HG02763 (cell line): ENCODE measurements at regions not wholly inside any gene's neighbourhood (a gene's known extent, or its start where the extent isn't known, plus 50 kb on each side); places are given as distances from the start of the nearest gene placed in this dataset.

Experiments
- ATAC-seq: cut with Tn5 transposase; IDR thresholded peaks from one replicate; pipeline ENCODE4 v1.9.1; 2021; ENCODE audit warnings: mild to moderate bottlenecking, moderate library complexity; ENCODE audit not compliant: unreplicated experiment

DNA sequence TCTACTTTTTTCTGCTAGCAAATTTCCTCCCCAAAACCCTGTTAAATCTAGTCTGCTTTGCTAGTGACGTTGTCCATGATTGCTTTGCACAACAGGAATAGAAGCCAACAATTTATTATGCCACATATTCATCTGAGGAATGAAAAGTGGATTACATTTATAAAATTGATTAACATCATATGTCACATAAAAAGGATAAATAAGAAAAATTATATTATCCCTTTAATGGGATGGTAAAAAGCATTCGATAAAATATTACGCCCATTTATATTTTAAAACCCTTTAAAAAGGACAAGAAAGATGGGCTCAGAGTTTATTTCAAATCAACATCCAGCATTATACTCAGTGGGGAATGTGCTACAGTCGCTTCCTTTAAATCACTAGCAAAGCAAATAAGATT lies 991.7 kb downstream of the DIAPH3 start:
- no peak for ATAC-seq

DNA sequence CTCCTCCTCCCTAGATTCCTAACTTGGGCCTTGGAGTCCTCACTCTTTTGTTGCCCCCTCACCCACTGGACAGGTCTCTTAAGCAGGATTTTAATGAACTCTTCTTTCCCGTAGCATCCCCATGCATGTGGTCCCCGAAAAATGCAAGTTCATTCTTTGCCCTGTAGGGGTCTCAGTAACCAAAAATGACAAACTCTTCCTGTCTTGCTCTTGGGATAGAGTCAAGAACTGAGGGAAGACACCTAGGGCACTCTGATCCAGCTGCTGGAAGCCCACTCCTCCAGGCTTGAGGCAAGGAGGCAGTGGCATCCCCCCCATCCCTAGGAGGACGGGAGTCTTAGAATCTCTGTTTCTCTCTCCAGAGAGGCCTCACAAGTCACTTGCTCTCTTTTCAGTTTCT lies 987.0 kb downstream of the DIAPH3 start:
- ATAC-seq: no peak

DNA sequence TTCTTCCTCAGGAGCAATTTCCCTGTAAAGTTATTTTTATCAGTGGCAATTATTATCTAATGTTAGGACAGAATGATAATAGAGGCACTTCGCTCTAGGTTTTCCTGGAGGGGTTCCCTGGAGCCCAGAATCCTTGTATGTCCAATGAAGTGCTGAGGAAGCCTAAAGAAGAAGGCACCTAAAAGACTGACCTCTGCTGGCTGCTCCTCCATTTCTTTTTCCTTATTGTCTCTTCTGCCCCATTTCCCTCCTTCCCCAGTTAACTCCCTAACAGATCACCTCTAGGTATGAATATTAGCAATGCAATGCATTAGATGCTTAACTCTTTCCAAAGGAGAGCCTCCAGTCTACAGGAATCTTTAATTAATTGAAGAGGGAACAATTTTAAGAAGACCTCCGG lies 985.4 kb downstream of the DIAPH3 start:
- ATAC-seq: no peak

DNA sequence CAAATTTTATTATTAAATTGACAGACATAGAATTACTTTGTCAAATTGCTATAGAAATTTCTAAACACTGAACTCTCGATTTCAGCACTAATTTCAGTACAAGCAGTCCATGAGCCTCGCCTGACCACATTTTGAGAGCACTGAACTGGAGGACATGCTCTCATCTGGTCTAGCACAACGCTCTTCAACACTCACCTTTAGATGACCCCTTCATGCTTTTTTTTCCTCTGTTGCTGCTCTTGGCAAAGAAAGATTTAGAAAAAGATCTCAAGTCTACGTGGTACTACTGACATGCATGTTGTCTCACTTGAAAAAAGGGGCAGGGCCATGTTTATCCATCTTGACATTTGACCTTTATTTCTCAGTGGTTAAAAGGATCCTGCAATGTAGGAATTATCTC lies 981.5 kb downstream of the DIAPH3 start:
- no peak for ATAC-seq

DNA sequence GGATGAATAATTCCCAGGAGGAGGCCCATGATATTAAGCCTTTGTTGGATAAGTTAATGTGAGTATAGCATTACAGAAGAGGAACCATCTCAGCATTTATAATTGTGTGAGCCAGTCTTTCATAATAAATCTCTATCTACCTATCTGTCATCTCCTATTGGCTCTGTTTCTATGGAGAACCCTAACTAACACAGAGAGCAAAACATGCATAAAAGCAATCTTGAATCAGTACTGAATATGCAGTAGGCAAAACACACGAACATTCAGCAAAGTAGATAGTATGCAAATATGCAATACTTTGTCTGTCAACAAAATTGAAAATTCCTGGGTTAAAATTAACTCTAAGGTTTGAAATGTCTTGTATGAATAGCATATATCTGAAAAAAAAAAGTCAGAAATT lies 966.3 kb downstream of the DIAPH3 start:
- no peak for ATAC-seq

DNA sequence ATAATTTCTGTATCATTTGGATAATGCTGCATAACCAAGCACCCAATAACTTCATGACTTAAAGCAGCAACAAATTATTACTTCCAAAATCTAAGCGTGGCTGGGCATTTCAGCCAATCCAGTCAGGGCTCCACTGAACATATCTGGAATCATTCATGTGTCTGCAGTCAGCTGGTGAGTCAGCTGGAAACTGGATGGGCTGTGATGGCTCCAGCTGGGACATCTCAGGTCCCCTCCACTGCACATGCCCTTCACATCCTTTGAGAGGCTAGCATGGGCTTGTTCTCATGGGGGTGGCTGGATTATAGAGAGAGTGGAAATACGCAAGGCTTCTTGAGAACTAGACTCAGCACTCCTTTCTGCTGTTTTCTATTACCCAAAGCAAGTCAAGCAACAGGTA lies 961.9 kb downstream of the DIAPH3 start:
- no peak for ATAC-seq

DNA sequence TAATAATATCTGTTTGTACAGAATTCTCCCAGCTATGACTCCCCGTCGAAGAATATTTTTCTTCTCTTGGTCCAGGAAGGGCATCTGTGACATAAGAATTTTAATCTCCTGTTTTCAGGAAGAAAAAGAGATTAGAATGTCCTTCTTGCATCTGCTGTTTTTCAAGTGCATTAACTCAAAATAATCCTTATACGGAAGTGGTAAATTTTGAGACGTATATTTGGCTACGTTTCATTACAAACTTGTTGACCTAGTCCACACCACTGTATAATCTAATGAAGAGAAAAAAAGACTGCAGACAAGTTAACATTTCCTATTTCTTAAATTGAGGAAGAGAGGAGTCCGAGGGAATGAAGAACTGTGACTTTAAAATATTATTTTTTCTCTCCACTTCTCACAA lies 959.9 kb downstream of the DIAPH3 start:
- ATAC-seq: no peak

DNA sequence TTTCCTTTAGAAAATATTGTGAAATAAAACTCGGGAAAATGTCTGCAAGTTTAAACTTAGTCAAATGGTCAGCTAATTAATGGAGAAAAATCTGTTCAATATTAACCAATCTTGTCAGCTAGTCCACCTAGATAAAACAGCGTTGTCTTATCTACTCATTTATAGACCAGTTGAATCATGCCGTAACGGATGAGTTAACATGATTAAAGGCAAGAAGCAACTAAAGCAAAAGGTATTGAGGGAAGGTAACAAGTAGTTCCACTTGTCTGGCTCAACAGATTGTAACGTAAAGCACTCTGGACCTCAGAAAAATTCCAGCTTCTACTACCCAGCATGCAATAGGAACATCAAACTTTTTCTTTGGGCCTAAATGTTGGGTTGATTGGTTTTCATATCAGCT lies 958.2 kb downstream of the DIAPH3 start:
- no peak for ATAC-seq

DNA sequence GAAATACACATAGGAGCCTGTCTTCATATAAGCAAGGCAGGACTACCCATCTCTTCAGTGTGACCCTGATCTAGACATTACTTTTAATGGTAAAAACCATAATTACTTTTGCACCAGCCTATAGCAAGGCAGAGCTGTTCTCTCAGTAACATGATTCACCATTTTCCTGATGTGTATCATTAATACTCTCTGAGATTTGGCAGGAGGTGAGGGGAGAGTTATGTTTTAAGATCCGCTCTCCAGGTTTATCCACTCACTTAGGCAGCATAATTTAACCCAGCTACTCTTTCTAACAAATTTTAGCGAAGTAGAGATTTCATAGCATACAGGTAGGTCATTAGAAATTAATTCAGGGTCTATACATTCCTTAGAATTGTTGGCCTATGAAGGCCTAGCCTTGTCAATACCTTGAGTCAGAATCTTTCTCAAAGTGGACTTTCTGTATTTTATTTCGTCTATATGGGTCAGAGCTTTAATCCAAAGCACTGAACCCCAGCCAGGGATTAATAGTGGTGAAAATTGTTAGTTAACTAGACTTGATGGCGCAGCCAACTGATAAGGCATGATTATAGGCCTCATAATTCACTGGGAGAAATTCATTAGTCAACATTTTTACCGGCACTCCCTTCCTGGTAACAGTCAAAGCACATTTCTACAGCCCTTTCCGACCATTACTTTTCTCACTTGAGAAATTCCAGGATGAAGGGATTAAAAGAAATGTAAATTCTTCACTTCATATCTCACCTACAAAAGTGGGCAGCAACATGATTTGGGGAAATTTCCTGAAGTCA lies 955.1 kb downstream of the DIAPH3 start:
- ATAC-seq: no peak

DNA sequence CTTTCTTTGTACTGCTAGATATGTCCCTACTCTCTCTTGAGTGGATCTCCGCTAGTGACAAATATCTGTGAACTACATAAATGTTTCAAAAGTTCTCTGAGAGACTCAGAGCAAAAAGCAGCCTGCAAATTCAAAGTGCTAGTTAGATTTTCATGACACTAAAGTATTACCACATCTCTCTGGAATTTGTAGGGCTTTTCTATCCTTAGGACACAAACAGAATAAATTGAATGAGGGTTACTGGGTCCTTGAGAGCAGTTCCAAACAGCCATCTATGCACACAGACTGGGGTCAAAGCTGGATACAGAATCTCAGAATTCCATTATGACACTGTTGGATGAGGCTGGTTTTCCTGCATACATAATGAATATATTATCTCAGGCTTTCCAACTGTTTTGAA lies 953.2 kb downstream of the DIAPH3 start:
- ATAC-seq: no peak

DNA sequence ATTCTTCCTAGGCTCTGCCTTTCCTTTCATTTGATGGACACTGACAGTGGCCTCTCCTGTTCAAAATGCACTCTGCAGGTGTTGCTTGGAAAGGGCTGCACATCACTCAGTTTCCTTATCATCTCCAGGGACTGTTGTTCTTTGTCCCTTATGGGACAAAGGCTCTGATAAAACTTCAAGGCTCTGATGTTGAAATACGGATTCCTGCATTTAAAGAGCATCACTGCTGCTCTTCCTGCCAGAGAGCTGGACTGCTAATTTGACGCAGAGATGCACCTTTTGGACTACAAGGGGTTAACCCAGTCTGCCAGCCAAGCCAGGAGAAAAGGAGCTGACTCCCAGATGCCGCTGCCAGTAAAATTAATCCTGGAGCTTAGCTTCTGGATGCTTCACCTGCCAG lies 952.1 kb downstream of the DIAPH3 start:
- ATAC-seq: no peak

DNA sequence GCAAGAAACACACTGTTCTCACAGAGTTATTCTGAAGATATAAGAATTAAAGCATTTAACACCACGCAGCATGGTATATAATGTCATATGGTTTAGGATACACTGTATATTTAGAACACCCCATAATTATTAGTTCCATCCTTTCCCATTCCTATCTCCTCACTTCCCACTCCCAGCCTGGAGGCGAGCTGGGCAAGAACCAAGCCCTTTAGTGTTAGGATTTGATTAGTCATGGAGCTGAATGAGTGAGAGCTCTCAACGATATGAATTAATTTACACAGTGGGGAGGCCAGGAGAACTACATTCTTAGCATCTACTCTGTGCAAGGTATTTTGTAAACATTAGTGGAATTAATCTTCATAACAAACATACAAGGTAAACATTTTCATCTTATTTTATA lies 934.3 kb downstream of the DIAPH3 start:
- ATAC-seq: no peak

DNA sequence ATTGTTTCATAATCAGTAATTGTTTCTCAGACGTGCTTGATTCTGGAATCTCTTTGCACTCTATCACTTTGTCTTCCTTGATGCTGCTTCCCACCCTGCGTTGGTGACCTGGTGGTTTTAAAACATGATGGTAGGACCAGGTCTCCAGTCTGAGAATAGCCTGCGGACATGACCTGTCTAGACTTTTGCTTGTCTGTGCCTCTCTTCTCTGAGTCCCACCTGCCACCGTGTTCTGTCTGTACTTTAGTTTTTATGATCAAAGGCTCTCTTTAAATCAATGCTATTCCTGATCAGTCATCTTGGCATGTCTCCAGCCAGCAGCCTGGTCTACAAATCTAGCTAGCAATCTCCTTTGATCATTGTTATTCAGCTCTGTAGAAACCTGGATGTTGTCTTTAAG lies 933.9 kb downstream of the DIAPH3 start:
- no peak for ATAC-seq

DNA sequence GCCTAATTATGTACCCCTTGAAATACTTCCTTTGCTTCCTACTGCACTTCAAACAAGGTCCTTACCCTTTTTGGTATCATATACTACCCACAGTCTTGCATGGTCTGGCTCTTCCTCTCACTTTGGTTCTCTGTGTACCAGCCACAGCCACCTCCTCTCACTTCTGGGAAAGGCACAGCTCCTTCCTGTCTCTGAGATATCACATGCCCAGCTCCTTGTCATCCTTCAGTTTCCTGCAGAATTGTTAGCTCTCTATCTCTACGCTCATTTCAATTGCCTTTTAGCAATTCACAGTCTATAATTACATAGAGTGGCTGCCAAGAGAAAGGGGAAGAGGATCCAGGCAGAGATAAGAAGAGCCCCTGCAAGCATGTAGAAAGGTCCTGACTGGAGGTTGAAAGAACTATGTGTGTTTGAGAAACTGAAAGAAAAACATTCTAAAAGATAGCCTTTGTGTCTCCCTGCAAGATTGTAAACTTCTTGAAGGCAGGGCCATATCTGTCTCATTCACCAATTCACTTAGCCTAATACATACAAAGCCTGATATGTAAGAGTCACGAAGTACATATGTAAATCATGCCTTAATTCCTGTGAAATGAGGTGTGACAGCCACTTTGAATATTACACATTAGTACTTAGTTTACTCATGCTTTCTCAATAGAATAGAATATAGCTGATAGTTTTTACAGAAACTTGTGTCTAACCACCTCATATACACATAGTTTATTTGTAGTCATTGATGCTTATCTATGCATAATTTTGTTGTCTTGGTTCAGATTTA lies 933.1 kb downstream of the DIAPH3 start:
- ATAC-seq: no peak

DNA sequence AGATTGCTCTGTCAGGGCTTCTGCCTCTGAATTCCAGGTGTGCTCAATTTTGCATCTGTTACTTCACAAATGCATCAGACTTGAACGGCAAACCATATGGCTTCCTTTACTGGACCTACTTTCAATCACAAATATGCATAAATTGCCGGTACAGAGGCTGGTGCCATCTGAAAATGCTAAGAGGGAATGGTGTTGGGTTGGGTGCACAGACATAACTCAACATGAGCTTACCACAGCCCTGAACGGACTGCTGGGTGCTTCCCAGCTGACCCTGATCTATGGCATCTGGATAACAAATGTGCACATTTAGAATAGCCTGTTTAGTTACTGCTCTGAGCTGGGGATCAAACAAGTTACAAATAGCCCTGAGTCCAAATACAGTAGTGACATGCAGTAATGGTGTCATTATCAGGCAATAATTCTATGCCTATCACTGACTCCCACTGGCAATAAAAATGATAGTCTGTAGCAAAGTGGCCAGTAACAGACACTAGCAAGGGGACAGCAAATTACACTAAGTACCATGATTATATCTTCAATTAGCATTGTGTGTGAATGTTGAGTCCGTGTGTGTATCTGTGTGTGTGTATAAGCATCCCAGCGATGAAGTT lies 927.3 kb downstream of the DIAPH3 start:
- ATAC-seq: no peak

DNA sequence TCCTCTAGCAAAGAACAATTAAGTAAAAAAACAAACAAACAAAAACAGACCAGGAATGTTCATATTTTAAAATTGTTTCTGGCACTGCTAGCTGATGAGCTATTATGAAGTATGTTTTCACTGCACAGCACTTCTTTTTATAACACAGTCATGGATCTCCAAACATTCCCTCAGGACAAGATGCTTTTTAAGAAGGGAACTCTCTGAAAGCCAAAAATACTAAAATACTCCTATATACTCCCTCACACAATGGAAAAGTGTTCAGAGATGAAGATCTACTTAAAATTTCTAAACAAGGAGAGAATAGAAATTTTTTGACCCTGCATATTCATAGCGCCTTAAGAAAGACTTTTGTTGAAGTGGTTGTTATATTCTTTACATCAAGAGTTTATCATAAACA lies 926.8 kb downstream of the DIAPH3 start:
- no peak for ATAC-seq

DNA sequence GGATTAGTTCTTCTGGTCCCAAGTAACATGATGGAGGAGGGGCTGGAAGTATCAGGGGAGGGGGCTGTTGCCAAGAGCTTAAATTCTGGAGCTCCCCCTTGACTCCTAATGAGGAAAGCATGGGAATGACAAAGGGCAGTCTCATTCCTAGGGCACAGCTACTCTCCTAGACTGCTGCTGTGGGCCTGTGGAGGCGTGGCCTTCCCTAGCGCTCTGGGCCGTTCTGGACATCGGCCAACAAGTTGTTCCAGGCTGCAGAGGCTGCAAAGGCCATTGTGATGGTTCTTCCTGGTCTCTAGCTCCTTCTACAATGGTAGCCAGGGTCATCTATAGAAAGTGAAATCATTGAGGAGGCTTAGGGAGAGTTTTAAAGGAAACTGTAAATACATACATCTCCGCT lies 916.6 kb downstream of the DIAPH3 start:
- ATAC-seq: no peak

DNA sequence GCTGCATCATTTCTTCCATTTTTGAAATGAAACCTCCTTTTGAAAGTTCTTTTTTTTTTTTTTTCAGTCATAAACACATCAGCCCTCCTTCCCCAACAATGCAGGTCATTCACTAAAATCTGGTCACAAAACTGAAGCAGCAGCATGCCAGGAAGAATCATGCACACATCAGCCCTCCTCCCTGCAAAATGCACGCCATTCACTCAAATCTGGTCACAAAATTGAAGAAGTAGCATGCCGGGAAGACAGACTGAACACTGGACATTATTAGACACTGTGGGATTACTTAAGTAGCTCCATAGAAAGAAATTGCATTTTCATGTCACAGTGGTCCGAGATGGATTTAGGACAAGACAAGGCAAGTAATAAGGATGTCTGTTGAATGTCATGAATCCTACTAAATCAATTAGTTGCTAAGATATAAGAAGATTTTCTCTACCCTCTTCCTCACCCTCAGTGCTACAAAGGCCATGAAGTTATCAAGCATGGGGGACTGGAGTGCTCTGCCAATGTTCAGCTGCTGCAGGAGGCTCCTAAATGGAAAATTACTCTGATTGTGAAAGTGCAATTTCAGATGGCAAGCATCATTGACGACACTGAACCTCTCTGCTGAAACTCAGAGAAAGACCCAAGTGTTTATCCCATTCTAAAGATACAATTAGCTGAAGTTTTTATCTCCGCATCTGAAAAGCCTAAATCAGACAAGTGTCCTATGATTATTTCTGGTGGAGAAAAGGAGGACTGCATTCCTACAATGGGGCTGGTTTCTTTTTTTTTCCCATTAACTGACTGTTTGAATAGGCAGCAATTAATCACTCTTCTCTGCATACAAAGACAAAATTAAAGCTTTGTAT lies 913.2 kb downstream of the DIAPH3 start:
- ATAC-seq: no peak

DNA sequence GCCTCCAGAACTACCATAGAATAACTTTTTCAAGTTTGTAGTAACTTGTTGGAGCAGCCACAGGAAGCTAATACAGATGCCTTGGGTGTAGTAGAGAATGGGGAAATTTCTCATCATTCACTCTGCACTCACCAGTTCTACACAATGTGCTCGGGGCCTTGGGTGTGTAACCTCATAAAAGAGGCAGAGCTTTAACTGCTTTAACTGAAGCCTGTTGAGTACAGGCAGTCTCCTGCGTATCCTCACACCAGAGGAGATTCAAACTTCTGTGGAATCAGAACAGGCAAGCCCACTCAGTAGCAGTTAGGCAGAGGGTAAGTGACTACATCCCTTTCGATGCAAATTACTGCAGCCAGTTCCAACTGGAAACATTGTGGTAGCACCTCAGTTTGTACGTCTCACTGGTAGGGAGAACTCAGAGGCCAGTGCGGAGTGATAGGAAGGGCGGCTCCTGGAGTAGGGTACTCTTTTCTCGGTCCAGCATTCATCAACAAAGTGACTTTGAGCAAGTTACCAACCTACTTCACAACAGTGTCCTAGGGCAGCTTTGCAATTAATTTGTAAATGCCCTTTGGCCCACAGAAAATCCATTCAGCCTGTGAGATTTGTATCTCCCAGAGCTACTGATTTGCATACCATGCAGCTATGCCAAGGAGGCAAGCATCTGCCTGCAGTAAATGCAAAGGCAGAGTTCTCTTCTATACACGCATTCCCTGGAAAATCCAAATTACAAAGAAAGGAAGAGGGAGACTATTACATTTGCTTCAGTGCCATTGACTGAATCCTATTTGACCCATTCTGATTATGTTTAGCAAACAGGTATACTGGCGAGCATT lies 904.3 kb downstream of the DIAPH3 start:
- no peak for ATAC-seq

DNA sequence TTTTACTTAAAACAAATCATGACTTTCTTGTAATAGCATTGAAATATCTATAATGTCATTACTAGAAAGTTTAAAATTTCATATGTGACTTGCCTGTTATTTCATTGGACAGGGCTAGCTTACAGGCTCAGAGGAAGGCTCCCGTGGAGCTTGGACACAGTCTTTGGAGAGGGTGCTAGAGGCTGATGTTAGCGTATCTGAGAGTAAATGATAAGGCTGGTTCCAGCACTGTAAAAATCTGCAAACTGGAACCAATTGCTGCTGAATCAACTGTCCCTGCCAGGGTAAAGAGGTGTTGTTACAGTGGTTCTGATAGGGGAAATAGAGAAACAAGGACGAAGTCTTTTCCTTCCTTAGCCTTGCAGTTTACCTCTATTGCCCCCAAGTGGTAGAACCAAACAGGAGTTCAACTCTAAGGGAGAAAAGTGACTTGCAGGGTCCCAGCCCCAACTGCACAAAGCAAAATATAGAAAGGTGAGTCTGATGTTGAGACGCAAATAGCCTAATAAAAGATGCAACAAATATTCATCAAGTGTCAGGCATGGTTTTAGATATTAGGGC lies 901.7 kb downstream of the DIAPH3 start:
- ATAC-seq: no peak
